Stomach smooth muscle (tissue), 2 donors: ENCODE measurements at regions not wholly inside any gene's neighbourhood (a gene's known extent, or its start where the extent isn't known, plus 50 kb on each side); places are given as distances from the start of the nearest gene placed in this dataset.

ENCODE experiments used
- H3K27ac ChIP-seq: one replicate; pipeline ENCODE4 v1.7.0; 2013; ENCODE audit warnings: mild to moderate bottlenecking, low read length, inconsistent platforms
- H3K27me3 ChIP-seq, 2 donors: one replicate each; pipeline ENCODE4 v1.7.0; 2013; ENCODE audit warnings: low read length in 2 of 2; ENCODE audit not compliant: insufficient read depth in 2 of 2, control insufficient read depth in 1 of 2
- H3K36me3 ChIP-seq, 2 donors: one replicate each; pipeline ENCODE4 v1.7.0; 2013; ENCODE audit warnings: low read length in 2 of 2; ENCODE audit not compliant: control insufficient read depth in 2 of 2, insufficient read depth in 2 of 2
- H3K4me1 ChIP-seq: one replicate; pipeline ENCODE4 v1.7.0; 2013; ENCODE audit warnings: low read length; ENCODE audit not compliant: control insufficient read depth, insufficient read depth
- H3K4me3 ChIP-seq, 2 donors: one replicate each; pipeline ENCODE4 v1.7.0; 2013; ENCODE audit warnings: low read length in 2 of 2
- H3K9ac ChIP-seq, 2 donors: one replicate each; pipeline ENCODE4 v1.7.0; 2013; ENCODE audit warnings: low read length in 2 of 2, mild to moderate bottlenecking in 1 of 2
- H3K9me3 ChIP-seq, 2 donors: one replicate each; pipeline ENCODE4 v1.7.0; 2013; ENCODE audit warnings: low read length in 2 of 2; ENCODE audit not compliant: control insufficient read depth in 2 of 2
- donor health status: healthy.
- donor health status: Pancreatic carcinoma.

- no peaks in the 10 kb centered on the region for H3K36me3 ChIP-seq
- H3K27me3 ChIP-seq = no peaks in the 10 kb centered on the region
- H3K27ac ChIP-seq = no peak overlapping the region
- no peak overlapping the region for H3K9ac ChIP-seq
- no peaks in the 10 kb centered on the region for H3K4me1 ChIP-seq
- H3K4me3 ChIP-seq = no peak overlapping the region
- H3K9me3 ChIP-seq = no peaks in the 10 kb centered on the region
These were observed 71.3 kb upstream of the STXBP5 start for GRCh38 chr6:147132889-147133288.

- Histone ChIP-seq H3K27ac (no peak overlapping the region), H3K4me1 (no peaks in the 10 kb centered on the region), H3K36me3 (no peaks in the 10 kb centered on the region), H3K4me3 (no peak overlapping the region), H3K9ac (no peak overlapping the region), H3K9me3 (no peaks in the 10 kb centered on the region), H3K27me3 (no peaks in the 10 kb centered on the region)
These were observed 70.5 kb upstream of the STXBP5 start for GRCh38 chr6:147133669-147134068.

- no peaks in the 10 kb centered on the region for H3K4me1 ChIP-seq
- H3K4me3 ChIP-seq = no peak overlapping the region
- no peaks in the 10 kb centered on the region for H3K36me3 ChIP-seq
- no peaks in the 10 kb centered on the region for H3K27me3 ChIP-seq
- H3K9ac ChIP-seq = no peak overlapping the region
- H3K27ac ChIP-seq = no peak overlapping the region
- no peaks in the 10 kb centered on the region for H3K9me3 ChIP-seq
These were observed 69.0 kb upstream of the STXBP5 start for GRCh38 chr6:147135211-147135681.

GRCh38 chr6:147136057-147136456 lies 68.2 kb upstream of the STXBP5 start:
- no peak overlapping the region for H3K4me3 ChIP-seq
- no peak overlapping the region for H3K27ac ChIP-seq
- no peaks in the 10 kb centered on the region for H3K4me1 ChIP-seq
- no peak overlapping the region for H3K9ac ChIP-seq
- H3K36me3 ChIP-seq = no peaks in the 10 kb centered on the region
- no peaks in the 10 kb centered on the region for H3K9me3 ChIP-seq
- H3K27me3 ChIP-seq = no peaks in the 10 kb centered on the region

- H3K4me1 ChIP-seq = no peaks in the 10 kb centered on the region
- H3K9ac ChIP-seq = no peak overlapping the region
- H3K36me3 ChIP-seq = no peaks in the 10 kb centered on the region
- no peaks in the 10 kb centered on the region for H3K27me3 ChIP-seq
- H3K27ac ChIP-seq = no peak overlapping the region
- H3K4me3 ChIP-seq = no peak overlapping the region
- H3K9me3 ChIP-seq = no peaks in the 10 kb centered on the region
These were observed 66.2 kb upstream of the STXBP5 start for GRCh38 chr6:147137986-147138385.

- H3K4me3 ChIP-seq = no peak overlapping the region
- H3K27ac ChIP-seq = no peak overlapping the region
- no peaks in the 10 kb centered on the region for H3K27me3 ChIP-seq
- no peaks in the 10 kb centered on the region for H3K4me1 ChIP-seq
- H3K9me3 ChIP-seq = no peaks in the 10 kb centered on the region
- no peak overlapping the region for H3K9ac ChIP-seq
- H3K36me3 ChIP-seq = no peaks in the 10 kb centered on the region
These were observed 65.4 kb upstream of the STXBP5 start for GRCh38 chr6:147138835-147139234.

- Histone ChIP-seq H3K9me3 (no peaks in the 10 kb centered on the region), H3K27me3 (no peaks in the 10 kb centered on the region), H3K4me1 (no peaks in the 10 kb centered on the region), H3K4me3 (no peak overlapping the region), H3K27ac (no peak overlapping the region), H3K36me3 (no peaks in the 10 kb centered on the region), H3K9ac (no peak overlapping the region)
These were observed 62.4 kb upstream of the STXBP5 start for GRCh38 chr6:147141711-147142308.

- no peak overlapping the region for H3K4me3 ChIP-seq
- no peaks in the 10 kb centered on the region for H3K4me1 ChIP-seq
- H3K27me3 ChIP-seq = no peaks in the 10 kb centered on the region
- H3K36me3 ChIP-seq = no peaks in the 10 kb centered on the region
- no peak overlapping the region for H3K9ac ChIP-seq
- H3K9me3 ChIP-seq = no peaks in the 10 kb centered on the region
- no peak overlapping the region for H3K27ac ChIP-seq
These were observed 61.5 kb upstream of the STXBP5 start for GRCh38 chr6:147142684-147143245.

- H3K9me3 ChIP-seq = no peaks in the 10 kb centered on the region
- no peaks in the 10 kb centered on the region for H3K4me1 ChIP-seq
- H3K27me3 ChIP-seq = no peaks in the 10 kb centered on the region
- no peak overlapping the region for H3K27ac ChIP-seq
- no peak overlapping the region for H3K9ac ChIP-seq
- H3K36me3 ChIP-seq = no peaks in the 10 kb centered on the region
- H3K4me3 ChIP-seq = no peak overlapping the region
These were observed 55.1 kb upstream of the STXBP5 start for GRCh38 chr6:147149092-147149491.

GRCh38 chr6:147149826-147150225 lies 54.4 kb upstream of the STXBP5 start:
- H3K9me3 ChIP-seq = no peaks in the 10 kb centered on the region

GRCh38 chr6:147150293-147150692 lies 53.9 kb upstream of the STXBP5 start:
- Histone ChIP-seq H3K36me3 (no peaks in the 10 kb centered on the region), H3K27me3 (no peaks in the 10 kb centered on the region), H3K9me3 (no peaks in the 10 kb centered on the region), H3K4me1 (no peaks in the 10 kb centered on the region), H3K4me3 (no peak overlapping the region), H3K9ac (no peak overlapping the region), H3K27ac (no peak overlapping the region)

More at GRCh38 chr6:147149826-147150225, 54.4 kb upstream of the STXBP5 start:
- Histone ChIP-seq H3K27me3 (no peaks in the 10 kb centered on the region), H3K4me1 (no peaks in the 10 kb centered on the region), H3K9ac (no peak overlapping the region), H3K36me3 (no peaks in the 10 kb centered on the region), H3K27ac (no peak overlapping the region), H3K4me3 (no peak overlapping the region)
